ENCODE measurements at regions not wholly inside any gene's neighbourhood (a gene's known extent, or its start where the extent isn't known, plus 50 kb on each side); places are given as distances from the start of the nearest gene placed in this dataset.

DNA sequence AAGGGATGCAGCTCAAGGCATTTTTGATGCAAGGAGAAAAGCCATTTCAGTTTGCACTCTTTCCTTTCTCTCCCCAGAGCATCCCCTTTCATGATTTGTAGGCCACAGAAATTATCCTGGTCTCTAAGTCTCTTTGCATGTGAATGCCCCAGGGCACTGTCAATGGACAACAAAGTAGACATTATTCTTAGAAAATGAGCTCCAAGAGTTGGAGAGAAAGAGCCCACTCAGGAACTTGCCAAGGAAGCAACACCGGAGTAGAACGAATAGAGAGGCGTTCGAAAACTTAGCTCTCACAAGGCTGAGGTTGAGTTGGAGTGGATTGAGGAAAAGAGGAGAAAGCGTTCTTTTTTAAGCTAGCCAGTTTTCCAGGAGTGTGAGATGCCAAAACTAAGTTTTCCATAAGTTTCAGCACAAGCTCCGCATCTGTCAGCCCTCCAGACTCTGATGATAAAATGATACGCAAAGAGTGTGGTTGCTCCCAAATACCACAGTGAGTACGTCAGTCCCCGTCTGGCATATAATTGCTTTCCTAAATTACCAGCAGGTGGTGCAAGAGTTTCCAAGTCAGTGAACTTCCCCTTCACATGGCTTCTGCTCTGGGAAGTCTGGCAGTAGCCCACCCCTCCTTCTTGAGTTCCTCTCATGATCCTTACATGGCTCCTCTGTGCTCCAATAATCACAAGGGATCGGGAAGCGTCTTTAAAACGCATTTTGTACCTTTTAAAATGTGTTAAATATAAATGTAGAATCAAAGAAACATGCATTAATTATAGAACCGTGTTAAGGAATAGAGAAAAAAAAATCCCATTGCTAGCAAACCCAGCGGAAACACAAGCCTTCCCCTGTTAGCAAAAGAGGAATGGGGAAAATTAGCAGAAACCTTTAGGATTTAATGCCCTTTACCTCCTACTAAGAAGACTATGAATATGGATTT lies 1060.6 kb upstream of the FANCL start:
- TF ChIP-seq, protein P1, sequence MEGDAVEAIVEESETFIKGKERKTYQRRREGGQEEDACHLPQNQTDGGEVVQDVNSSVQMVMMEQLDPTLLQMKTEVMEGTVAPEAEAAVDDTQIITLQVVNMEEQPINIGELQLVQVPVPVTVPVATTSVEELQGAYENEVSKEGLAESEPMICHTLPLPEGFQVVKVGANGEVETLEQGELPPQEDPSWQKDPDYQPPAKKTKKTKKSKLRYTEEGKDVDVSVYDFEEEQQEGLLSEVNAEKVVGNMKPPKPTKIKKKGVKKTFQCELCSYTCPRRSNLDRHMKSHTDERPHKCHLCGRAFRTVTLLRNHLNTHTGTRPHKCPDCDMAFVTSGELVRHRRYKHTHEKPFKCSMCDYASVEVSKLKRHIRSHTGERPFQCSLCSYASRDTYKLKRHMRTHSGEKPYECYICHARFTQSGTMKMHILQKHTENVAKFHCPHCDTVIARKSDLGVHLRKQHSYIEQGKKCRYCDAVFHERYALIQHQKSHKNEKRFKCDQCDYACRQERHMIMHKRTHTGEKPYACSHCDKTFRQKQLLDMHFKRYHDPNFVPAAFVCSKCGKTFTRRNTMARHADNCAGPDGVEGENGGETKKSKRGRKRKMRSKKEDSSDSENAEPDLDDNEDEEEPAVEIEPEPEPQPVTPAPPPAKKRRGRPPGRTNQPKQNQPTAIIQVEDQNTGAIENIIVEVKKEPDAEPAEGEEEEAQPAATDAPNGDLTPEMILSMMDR (IDR thresholded peaks at IDR 0.05; ENCODE audit: low read depth, low read length), result peak; percentile 46

DNA sequence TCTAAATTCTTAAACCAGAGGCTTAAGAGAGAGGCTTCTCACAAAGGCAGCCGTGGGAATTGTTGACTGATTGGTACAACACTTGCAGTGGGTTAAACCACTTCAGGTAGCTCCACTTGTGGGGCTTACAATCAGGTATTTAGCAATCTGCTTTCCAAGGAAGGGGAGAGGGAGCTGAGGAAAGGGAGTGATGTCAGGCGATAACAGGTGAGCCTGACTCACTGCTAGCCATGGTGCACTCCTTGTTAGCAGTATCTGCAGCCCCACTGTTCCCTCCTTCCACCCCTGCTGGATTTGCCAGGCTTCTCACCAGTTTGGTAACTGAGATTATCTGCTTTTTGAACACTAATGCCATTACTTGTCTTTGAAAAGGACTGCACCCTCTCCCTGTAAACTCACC lies 1056.7 kb upstream of the FANCL start:
- DNase-seq (ENCODE audit: extremely low read depth, low read depth), result no peak

More for the DNA sequence above, 1060.6 kb upstream of the FANCL start:
- DNase-seq (ENCODE audit: extremely low read depth, low read depth), result peak; percentile 32

DNA sequence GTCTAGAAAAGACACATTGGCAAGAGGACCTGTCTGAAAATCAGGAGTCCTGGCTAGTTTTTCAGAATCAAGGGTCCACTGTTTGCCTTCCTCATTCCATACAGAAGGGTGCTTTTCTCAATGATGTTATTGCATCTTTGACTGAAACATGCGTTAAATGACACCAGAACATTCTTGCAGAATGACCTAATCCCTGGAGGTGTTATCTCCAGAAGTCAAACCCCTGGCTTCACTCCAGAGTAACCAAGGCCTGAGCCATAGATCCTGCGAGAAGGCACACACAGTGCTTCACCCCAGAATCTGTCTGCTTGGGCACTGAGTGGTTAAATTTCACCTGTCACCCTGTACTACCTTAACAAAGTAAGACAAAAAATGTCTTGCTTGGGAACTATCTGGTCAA lies 1055.2 kb upstream of the FANCL start:
- TF ChIP-seq, protein P1 (IDR thresholded peaks at IDR 0.05; ENCODE audit: low read depth, low read length), result no peak
- DNase-seq (ENCODE audit: extremely low read depth, low read depth), result no peak

More for the DNA sequence above, 1056.7 kb upstream of the FANCL start:
- TF ChIP-seq, protein P1 (IDR thresholded peaks at IDR 0.05; ENCODE audit: low read depth, low read length), result no peak

DNA sequence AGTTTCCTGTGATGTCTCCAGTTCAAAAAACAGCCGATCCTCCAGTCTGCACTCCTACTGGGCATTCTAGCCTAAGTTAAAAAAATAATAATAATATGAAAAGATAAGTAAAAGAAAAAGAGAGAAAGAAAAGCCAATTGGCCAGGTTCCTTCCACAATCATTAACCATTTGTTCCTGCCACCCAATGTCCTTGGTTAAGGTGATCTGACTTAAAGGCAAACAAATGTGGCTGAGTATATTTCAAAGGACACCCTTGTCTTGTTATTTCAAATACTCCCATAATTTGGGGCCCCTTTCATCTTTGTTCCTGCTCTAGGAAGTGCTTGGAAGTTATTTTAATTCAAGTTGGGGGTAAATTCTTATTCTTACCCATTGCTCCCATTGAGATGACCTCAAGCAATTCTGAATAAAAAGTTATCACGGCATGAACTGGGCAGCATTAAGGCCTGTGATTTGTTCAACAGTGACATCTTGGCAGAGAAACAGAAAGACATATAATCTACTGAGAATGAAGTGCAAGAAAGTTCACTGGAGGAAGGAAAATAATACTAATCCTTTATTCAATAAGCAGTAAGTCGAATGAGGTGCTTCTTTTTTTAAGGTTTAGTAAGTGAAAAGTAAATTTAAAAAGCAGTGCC lies 1054.5 kb upstream of the FANCL start:
- TF ChIP-seq, protein P1 (IDR thresholded peaks at IDR 0.05; ENCODE audit: low read depth, low read length), result no peak
- no peak for DNase-seq (ENCODE audit: extremely low read depth, low read depth)

DNA sequence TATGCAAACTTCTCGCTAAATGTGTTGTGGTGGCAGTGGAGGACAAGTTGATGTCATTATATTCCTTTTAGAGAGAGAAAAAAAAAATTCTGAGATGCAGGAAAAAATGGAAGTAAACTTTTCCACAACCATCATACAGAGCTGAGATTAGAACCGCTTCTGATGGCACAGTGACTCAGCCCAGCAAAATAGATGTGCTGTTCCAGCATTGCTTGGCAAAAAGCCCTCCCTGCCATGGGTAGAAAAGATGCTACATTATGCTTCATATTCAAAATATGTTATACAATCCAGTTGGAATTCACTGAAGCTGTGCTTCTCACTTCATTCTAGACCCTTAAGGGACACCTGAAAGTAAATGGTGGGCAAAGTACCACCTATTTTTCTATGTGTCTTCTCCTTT lies 1047.6 kb upstream of the FANCL start:
- TF ChIP-seq, protein P1 (IDR thresholded peaks at IDR 0.05; ENCODE audit: low read depth, low read length), result no peak

DNA sequence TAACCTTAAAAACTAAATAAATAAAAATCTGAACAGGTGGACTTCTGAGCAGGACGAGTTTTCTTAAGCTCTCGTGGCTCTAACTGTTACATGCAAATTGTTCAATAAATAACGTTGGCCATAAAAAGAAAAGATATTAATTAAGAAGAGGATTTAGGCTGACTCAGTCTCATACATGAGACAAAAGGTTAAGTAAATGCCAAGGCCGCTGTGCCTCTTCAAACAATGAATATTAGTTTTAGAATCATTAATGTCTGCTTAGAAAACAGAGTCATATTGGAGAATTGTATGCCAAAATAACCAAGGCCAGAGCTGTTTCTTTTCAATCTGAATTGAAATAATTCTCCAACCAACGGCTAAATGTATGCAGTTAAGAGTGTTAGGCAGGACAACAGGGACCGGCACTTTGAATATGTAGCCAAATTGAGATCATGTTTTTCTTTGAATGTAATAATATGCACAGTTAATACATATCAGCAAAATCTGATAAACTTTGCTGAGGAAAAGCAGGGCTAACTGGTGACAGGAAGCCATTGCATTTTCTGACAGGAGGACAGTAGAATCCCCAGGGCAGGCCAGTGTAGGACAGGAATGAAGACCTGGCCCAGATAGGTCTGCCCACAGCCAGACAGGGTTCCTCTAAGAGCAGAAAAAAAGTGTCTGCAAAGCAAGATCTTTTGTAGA lies 1041.4 kb upstream of the FANCL start:
- TF ChIP-seq, protein P1 (IDR thresholded peaks at IDR 0.05; ENCODE audit: low read depth, low read length), result no peak

More for the DNA sequence above, 1047.6 kb upstream of the FANCL start:
- no peak for DNase-seq (ENCODE audit: extremely low read depth, low read depth)

More for the DNA sequence above, 1041.4 kb upstream of the FANCL start:
- no peak for DNase-seq (ENCODE audit: extremely low read depth, low read depth)
